ENCODE measurements at regions not wholly inside any gene's neighbourhood (a gene's known extent, or its start where the extent isn't known, plus 50 kb on each side); places are given as distances from the start of the nearest gene placed in this dataset.

DNA sequence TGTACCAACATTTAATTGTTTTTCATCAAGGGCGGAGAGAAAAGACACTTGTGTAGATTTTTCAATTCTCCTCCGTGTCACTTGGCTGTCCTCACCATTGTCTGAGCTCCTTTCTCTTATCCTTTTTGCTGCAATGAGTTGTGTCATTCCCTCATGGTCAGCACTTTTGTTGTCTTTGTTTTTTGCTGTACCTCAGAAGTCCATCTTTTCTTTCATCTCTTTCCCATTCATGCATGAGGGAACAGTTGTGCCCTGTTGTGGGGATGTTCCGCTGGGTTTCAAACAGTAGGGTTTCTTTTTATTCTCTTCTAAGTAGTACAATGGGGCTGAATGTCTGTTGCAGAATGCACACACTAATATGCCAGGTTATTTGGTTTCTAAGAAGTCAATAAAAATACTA is 222.6 kb downstream of the TM9SF2 start:
- TF ChIP-seq, protein P1, sequence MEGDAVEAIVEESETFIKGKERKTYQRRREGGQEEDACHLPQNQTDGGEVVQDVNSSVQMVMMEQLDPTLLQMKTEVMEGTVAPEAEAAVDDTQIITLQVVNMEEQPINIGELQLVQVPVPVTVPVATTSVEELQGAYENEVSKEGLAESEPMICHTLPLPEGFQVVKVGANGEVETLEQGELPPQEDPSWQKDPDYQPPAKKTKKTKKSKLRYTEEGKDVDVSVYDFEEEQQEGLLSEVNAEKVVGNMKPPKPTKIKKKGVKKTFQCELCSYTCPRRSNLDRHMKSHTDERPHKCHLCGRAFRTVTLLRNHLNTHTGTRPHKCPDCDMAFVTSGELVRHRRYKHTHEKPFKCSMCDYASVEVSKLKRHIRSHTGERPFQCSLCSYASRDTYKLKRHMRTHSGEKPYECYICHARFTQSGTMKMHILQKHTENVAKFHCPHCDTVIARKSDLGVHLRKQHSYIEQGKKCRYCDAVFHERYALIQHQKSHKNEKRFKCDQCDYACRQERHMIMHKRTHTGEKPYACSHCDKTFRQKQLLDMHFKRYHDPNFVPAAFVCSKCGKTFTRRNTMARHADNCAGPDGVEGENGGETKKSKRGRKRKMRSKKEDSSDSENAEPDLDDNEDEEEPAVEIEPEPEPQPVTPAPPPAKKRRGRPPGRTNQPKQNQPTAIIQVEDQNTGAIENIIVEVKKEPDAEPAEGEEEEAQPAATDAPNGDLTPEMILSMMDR (IDR thresholded peaks at IDR 0.05; ENCODE audit: low read depth, low read length): no peak
- H3K4me3 ChIP-seq (ENCODE audit: low read depth, low read length): no peak overlapping the region

DNA sequence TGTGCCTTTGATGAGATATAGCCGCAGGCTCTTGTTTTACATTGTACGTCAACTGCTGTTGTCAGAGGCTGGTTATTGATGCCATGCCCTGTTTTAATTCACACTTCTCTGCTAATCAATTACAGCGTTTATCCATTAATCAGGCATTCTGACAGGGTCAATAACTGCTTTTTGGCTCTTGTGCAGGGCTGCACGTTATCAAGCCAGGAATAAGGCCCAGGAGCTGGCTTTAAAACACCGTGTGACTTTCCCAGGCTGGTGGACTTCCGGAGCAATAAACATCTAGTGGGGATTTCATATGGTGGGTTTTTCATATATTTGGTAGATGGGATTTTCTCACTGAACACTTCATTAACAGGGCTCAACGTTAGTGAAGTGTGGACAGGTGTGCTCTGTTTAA is 221.7 kb downstream of the TM9SF2 start:
- H3K4me3 ChIP-seq (ENCODE audit: low read depth, low read length): no peak overlapping the region
- TF ChIP-seq, protein P1 (IDR thresholded peaks at IDR 0.05; ENCODE audit: low read depth, low read length): no peak

DNA sequence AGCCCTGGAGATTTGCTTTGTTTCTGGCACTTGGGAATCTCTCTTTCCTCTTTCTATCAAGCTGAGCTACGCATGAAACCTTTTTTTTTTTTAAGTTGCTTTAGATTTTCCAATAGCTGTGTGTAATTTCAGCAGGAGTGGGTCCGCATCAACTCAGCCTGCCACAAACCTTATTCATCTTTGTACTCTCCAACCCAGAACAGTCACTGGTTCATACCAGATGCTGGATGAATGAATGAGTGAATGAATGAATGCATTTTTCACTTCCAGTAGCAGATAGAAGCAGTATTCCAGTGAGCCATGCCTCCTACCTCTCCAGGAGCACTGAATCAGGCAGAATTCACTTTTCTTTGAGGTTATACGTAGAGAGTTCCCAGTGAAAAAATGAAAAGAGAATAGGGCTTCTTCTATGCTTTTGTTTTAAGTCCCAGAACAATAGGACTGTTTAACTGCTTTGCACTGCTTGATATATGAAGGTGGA is 221.1 kb downstream of the TM9SF2 start:
- H3K4me3 ChIP-seq (ENCODE audit: low read depth, low read length): no peak overlapping the region
- TF ChIP-seq, protein P1 (IDR thresholded peaks at IDR 0.05; ENCODE audit: low read depth, low read length): no peak

DNA sequence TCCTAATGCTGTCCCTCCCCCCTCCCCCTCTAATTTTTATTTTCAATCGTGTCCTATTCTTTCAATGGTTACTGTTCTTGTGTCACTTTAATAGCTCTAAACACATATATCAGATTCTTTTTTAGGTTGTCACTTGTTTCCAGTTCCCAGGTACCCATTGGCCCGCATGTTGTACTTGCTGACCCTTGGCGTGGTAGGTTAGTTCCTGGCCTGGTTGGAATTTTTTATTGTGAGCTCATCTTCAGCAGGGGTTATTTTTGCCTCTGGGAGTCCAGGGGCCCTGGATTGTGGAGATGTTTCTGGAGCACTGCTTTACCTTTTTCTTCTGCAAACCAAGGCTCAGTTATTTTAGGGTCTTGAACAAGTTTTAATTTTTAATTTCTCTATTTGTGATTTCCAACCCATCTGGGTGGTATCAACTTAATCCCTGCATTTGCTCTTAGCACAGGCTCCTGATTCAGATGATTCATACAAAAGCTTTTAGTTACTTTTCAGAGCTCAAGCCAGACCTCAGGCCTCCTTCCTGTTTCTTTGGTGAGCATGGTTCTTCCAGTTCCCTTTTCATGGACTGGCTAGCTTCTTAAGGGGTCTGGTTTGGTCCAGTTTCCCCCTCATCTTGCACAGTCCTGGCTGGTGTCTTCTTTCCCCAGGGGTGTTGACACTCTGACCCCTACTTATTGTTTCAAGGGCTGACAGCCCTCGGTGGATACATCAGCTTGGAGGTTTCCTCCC is 220.5 kb downstream of the TM9SF2 start:
- TF ChIP-seq, protein P1 (IDR thresholded peaks at IDR 0.05; ENCODE audit: low read depth, low read length): no peak
- no peak overlapping the region for H3K4me3 ChIP-seq (ENCODE audit: low read depth, low read length)

DNA sequence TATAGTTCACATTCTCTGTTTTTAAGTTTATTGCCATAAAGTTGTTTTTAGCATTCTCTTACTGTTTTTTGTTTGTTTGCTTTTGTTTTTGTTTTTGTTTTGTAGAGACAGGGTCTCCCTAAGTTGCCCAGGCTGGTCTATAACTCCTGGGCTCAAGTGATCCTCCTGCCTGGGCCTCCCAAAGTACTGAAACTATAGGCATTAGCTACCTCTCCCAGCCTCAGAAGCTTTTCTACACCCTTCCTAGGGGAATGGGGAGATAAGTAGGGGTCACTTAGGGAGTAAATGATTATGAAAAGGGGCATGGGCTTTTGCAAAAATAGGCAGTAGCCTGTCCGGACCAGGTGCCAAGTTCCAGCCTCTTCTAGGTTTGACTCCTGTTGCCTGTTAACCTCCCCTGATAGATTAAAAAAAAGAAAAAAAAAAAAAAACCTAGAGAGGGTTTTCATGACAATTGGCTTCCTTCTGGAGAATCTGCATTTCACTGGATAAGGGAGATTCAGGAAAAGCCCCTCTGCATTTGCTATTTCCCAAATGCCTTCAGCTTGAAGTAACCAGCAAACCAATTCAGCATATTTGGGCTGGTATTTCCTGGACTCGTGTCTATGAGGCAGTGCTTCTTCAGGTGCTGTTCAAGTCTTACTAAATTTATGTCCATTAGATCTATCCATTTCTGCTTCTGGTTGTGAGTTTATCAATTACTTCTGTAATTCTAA is 216.8 kb downstream of the TM9SF2 start:
- TF ChIP-seq, protein P1 (IDR thresholded peaks at IDR 0.05; ENCODE audit: low read depth, low read length): no peak
- no peak overlapping the region for H3K4me3 ChIP-seq (ENCODE audit: low read depth, low read length)

DNA sequence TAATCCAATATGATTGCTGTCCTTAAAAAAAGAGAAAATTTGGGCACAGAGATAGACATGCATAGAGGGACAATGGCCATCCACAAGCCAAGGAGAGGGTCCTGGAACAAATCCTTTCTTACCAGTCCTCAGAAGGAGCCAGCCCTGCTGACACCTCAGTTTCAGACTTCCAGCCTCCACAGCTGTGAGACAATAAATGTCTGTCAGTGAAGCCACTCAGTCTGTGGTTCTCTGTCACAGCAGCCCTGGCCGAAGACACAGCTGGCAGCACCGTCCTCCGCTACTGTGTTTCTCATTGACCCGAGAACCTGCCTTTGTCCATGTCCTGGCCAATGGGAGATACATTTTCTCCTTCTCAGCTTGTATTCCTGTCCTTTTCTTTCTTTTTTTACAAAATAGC is 207.9 kb downstream of the TM9SF2 start:
- no peak overlapping the region for H3K4me3 ChIP-seq (ENCODE audit: low read depth, low read length)
- TF ChIP-seq, protein P1 (IDR thresholded peaks at IDR 0.05; ENCODE audit: low read depth, low read length): no peak

DNA sequence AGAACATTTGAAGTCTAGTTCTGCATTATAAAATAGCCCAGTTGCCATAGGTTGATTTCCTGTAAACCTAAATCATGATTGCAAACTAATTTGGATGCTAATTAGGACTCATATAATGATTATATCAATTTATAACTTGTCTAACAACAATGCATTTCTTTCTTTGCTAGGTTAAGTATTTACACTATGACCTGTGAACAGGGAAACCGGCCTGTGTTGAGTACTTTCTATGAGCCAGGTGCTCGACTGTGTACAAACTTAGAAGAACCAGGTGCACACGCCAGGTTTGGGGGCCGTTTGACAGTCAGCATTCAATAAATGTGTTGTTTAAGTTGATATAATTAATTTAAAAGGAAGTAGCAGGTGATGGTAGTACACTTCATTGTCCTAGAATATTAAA is 203.1 kb downstream of the TM9SF2 start:
- H3K4me3 ChIP-seq (ENCODE audit: low read depth, low read length): no peak overlapping the region
- TF ChIP-seq, protein P1 (IDR thresholded peaks at IDR 0.05; ENCODE audit: low read depth, low read length): no peak

Measured in WI38 (cell line).